ENCODE measurements at regions not wholly inside any gene's neighbourhood (a gene's known extent, or its start where the extent isn't known, plus 50 kb on each side); places are given as distances from the start of the nearest gene placed in this dataset.

DNA sequence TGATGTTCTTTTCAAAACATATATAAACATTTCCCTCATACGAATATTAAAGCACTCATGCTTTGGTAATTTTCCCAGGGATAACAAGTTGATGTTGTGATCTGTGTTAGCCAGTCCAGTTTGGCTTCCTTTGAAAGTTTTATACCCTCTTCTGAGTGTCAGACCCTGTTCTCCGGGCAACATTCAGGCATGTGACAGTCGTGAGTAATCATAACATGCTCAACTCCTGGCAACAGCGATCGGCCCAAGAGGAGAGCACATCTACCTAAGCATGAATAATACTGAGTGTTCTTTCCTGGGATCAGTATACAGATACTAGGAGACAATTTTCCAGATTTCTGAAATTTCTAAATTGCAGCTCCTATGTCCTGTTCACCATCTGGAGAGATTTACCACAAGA lies 1086.4 kb downstream of the CDH8 start:
- no peak for TF ChIP-seq POLR2A (IDR thresholded peaks at IDR 0.05)
- TF ChIP-seq, protein P1, sequence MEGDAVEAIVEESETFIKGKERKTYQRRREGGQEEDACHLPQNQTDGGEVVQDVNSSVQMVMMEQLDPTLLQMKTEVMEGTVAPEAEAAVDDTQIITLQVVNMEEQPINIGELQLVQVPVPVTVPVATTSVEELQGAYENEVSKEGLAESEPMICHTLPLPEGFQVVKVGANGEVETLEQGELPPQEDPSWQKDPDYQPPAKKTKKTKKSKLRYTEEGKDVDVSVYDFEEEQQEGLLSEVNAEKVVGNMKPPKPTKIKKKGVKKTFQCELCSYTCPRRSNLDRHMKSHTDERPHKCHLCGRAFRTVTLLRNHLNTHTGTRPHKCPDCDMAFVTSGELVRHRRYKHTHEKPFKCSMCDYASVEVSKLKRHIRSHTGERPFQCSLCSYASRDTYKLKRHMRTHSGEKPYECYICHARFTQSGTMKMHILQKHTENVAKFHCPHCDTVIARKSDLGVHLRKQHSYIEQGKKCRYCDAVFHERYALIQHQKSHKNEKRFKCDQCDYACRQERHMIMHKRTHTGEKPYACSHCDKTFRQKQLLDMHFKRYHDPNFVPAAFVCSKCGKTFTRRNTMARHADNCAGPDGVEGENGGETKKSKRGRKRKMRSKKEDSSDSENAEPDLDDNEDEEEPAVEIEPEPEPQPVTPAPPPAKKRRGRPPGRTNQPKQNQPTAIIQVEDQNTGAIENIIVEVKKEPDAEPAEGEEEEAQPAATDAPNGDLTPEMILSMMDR (IDR thresholded peaks at IDR 0.05 in 8 of 11, conservative IDR thresholded peaks at IDR 0.05 in 3 of 11), result no peak
